Bone marrow (tissue), 2 donors: ENCODE measurements at regions not wholly inside any gene's neighbourhood (a gene's known extent, or its start where the extent isn't known, plus 50 kb on each side); places are given as distances from the start of the nearest gene placed in this dataset.
A peak's percentile ranks its signal among the peaks of the same experiment; 100 is the strongest.
"Not testable (repeated sequence)": the region's sequence is repeated elsewhere in the genome, so short reads cannot be mapped to it uniquely, and the experiment has no call there.

Experiments
- DNase-seq, 2 donors: peaks; one replicate each; lab custom pipeline; 2025; lab: John Stamatoyannopoulos, UW

- DNase-seq: no peak
Observed at GRCh38 chrX:118215346-118215745, 98.7 kb upstream of the KLHL13 start.

DNA sequence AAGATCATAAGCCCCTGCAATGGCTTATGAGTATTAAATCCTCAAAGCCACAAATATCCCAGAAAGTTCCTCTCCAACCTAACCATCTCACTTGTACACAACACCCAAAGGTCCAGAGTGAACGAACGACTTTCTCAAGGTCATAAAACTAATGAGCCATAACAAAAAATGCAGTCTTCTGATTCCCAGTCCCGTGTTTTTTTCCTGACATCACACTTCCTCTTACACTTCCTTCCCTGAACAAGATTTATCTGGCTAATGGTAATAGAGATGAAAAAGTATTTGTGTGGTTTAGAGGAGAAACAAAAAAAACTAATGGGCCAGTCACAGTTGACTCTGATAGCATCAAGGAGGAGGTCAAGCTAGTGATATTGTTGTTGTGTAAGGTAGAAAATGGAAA lies 99.5 kb upstream of the KLHL13 start:
- DNase-seq: no peak

DNA sequence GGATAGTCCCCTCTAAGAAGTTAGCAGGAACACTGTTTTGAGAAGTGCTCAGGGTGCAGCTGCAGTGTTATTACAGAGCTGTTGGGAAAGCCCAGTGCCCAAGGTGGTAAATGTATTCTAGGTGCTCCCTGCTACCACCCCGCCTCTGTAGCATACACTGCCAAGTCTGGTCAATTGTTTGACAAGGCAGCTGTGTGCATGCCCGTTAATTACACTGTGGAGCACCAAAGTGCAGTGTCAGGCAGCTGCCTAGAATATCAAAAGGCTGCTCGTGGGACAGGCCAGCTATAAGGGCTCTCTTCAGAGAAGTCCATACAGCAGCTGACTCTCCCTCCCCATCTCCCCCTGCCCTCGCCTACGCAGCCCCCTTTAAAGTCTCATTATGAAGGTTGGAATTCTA lies 99.9 kb upstream of the KLHL13 start:
- no peak for DNase-seq

DNA sequence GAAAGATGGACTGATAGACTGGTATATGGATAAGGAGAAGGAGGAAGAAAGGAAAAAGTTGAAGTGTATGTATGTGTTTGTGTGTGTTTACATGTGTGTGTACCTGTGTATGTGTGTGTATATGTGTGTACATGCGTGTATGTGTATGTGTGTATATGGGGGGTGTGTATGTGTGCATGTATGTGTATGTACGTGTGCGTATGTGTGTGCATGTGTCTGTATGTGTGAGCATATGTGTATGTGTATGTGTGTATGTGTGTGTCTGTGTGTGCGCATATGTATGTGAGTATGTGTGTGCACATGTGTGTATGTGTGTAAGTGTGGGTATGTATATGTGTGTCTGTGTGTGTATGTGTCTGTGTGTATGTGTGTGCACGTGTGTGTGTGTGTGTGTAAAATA lies 101.5 kb upstream of the KLHL13 start:
- no peak for DNase-seq

- DNase-seq: no peak
Observed at GRCh38 chrX:118218940-118219339, 102.3 kb upstream of the KLHL13 start.

DNA sequence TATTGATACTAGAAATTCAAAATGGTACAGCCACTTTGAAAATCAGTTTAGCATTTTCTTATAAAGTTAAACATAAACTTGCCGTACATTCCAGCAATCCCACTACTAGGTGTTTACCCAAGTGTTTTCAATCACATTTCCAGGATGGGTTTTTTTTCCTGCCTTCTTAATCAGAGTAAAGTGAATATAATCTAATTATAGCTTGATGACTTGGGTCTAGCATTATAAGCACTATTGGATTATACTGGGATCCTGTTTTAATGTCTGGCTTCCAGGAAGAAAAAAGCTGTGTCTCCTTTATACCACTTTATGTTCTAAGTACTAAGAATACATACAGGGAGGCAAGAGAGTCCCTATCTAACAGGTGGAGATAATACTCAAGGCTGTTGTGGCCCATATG lies 103.3 kb upstream of the KLHL13 start:
- no peak for DNase-seq

DNA sequence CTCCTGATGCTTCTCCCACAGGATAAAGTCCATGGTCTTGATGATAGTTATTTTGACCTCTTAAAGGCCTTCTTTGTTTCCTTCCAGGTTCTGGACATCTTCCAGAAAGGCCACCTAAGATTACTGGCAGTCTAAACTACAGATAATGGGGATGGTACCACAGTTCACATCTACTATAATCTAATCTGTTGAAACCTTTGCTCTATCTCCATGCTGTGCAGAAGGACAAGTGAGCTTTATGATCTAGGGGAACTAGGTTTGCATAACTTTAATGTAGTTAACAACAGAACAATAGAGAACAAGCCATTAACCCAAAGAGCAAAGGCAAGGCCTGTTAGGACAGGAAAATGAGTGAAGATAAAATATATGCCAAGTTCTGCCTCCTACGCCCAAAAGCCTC lies 103.9 kb upstream of the KLHL13 start:
- no peak for DNase-seq

GRCh38 chrX:118221270-118221669 lies 104.7 kb upstream of the KLHL13 start:
- no peak for DNase-seq

DNA sequence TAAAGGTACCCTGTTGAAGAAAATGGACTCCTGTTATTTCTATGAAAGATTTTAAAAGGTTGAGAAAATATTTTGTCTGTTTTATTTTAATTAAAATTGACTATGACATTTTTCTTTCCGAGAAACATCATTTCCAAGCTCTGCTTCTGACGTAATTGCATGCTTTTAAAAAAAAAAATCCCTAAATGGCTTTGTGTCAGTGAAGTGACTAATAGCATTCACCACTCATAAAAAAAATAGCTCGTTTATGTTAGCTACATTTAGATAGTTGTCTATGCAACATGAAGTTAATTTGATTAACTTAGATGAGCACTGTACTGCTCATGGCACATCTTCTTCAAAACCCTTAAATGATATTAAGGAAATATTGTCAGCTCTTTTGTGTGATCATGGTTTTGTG lies 105.1 kb upstream of the KLHL13 start:
- DNase-seq: no peak

- DNase-seq: no peak
Observed at GRCh38 chrX:118222421-118222820, 105.8 kb upstream of the KLHL13 start.

DNA sequence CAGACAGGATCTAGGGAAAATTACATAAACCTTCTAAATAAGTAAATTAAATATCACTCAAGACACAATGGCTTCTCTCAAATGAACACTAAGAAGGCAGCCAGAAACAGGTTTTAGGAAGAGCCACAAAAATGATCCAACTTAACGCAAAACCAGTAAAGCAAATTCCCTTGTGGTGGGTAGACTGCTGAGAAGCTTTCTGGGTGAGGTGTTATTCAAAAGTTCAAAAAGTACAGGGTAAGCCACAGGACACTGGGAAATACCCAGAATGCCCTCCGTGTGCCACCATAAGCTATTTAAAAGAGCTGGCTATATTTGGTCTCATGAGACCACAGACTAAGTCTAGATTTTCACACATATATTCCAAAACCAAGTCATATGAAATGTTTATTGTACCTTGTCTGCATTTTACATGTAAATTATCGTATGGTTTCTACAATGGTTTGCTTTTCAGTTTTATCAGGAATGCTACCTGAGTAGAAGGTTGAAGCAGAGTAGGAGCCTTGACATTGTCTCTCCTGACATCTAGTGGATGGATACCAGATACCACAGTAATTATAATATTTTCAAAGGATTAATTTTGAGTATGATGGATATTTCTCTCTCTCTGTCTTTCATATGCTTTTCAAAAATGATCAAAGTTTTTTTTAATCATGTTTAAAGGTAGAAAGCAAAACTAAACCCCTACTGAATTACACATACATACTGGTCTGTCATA lies 109.3 kb upstream of the KLHL13 start:
- no peak for DNase-seq

GRCh38 chrX:118228041-118228440 lies 111.4 kb upstream of the KLHL13 start:
- no peak for DNase-seq

DNA sequence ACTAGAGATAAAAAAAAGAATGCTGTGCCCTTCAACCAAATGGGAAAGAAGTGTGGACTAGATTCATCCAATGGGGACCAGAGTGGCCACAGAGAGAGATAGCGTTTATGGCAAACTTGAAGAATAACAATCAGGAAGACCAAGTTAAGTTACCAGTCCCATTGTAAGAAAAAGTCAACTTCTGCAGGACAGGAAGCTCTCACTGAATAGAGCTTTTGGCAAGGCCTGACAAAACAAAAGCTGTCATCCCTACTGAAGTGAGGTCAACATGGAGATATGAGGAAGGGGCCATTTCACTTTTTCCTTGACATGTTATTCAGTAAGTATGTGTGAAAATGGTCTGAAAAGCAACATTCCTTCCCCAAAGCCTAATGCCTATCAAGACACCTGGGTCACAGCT lies 111.8 kb upstream of the KLHL13 start:
- no peak for DNase-seq

DNA sequence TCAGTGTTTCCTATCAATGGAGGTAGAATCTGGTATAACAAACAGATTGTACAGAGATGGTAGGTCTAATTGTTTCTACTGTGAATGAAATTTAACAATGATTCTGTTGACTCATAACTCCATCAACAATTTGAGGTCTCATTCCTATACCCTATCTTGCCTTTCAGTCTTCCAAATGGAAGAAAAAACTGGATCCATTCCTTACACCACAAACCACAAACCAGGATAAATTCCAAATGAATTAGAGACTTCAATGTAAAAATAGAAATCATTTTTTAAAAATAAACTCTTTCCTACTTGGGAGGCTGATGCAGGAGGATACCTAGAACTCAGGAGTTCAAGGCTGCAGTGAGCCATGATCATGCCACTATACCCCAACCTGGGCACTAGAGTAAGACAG lies 114.4 kb upstream of the WDR44 start:
- DNase-seq: no peak

GRCh38 chrX:118239178-118239870 lies 106.6 kb upstream of the WDR44 start:
- DNase-seq: no peak

GRCh38 chrX:118239913-118240698 lies 105.8 kb upstream of the WDR44 start:
- no peak for DNase-seq

DNA sequence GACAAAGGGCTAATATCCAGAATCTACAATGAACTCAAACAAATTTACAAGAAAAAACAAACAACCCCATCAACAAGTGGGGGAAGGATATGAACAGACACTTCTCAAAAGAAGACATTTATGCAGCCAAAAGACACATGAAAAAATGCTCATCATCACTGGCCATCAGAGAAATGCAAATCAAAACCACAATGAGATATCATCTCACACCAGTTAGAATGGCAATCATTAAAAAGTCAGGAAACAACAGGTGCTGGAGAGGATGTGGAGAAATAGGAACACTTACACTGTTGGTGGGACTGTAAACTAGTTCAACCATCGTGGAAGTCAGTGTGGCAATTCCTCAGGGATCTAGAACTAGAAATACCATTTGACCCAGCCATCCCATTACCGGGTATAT lies 98.9 kb upstream of the WDR44 start:
- not testable (repeated sequence) for DNase-seq

DNA sequence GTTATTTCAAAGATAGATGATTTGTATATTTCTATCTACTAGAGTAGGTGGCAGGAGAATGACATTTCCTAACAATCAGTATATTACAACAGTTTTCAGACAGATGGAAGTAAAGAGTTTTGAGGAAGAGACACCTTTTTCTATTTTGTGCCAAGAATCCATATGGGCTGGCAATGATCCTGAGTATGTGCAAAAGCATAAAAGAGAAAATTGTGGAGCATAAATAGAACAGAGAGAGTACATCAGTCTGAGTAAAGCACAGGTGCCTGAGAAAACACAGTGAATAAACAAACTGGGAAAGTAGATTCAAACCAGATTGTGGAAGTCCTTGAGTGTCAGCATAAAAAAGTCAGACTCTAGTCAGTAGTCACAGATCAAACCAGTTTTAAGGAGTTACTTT lies 96.8 kb upstream of the WDR44 start:
- no peak for DNase-seq

GRCh38 chrX:118250445-118250844 lies 95.5 kb upstream of the WDR44 start:
- DNase-seq: no peak

DNA sequence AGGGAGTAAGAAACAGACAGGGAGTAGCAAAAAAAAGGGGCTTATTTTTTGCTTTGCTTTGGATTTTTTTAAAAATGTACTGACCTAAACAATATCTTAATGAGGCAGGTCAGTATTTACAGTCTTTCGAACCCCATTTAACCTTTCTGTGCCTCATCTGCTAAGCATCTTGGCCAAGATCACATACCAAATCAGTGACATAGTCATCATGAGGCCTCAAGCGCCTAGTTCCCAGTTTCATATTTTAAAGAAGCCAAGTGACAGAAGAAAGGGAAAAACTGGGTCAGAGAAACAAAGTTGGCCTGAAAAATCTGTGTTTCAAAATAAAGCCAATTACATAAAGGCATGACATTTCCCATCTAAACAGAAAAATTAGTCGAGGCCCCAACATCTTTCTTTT lies 94.6 kb upstream of the WDR44 start:
- no peak for DNase-seq

- DNase-seq: no peak
Observed at GRCh38 chrX:118252967-118253366, 92.9 kb upstream of the WDR44 start.

DNA sequence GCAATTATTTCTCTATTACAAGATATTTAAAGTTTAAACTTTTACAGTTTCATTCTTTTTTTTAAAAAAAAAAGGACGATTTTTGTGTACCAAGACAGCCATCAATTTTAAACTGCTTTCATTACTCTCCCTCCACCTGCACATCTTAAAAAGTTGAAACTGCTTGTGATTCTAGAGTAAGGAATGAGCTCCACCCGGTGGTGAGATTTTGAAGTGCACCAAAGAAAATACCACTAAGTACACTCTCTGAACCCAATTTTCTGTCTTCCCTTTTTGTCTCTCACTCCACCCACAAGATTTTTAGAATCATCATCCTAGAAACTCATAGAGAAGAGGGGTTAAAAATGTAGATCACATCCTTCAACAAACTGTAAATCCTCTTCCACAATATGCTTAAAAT lies 91.3 kb upstream of the WDR44 start:
- peak in 1 of 2 donors; percentile 38 for DNase-seq

GRCh38 chrX:118255921-118256320 lies 90.0 kb upstream of the WDR44 start:
- DNase-seq: no peak
